Right cardiac atrium (tissue), 5 donors: ENCODE measurements at regions not wholly inside any gene's neighbourhood (a gene's known extent, or its start where the extent isn't known, plus 50 kb on each side); places are given as distances from the start of the nearest gene placed in this dataset.

ENCODE experiments used
- ATAC-seq, 2 donors: fragments of 200-7000 bp; cut with Tn5 transposase; one replicate each; pipeline versions ENCODE4 v1.8.0 to v1.9.1; 2020; ENCODE audit warnings: moderate library complexity in 2 of 2, mild to moderate bottlenecking in 1 of 2
- DNase-seq, 3 donors: peaks; one replicate each; pipeline ENCODE4 v3.0.0-alpha.2; 2020
- H3K27ac ChIP-seq: one replicate; pipeline ENCODE4 v1.5.1; 2013; ENCODE audit warnings: mild to moderate bottlenecking, low read length, control low read depth, moderate library complexity
- H3K27me3 ChIP-seq: one replicate; pipeline ENCODE4 v1.6.1; 2013; ENCODE audit not compliant: control insufficient read depth, insufficient read depth
- H3K4me1 ChIP-seq: one replicate; pipeline ENCODE4 v1.6.1; 2013; ENCODE audit warnings: low read length; ENCODE audit not compliant: control insufficient read depth, insufficient read depth
- H3K4me3 ChIP-seq: one replicate; pipeline ENCODE4 v1.5.1; 2013; ENCODE audit warnings: low read length, control low read depth
- H3K9me3 ChIP-seq: one replicate; pipeline ENCODE4 v1.6.1; 2013; ENCODE audit warnings: low read length; ENCODE audit not compliant: control insufficient read depth
- WGBS: extraction: QIAGEN DNeasy Blood & Tissue Kit; methylation state at CpG from one replicate; pipeline ENCODE4 v1.1.7; 2013; 5-methylcytosine and 5-hydroxymethylcytosine counted together
- intact Hi-C, 4 donors: fragments of 100-400 bp; cut with DNase I; formaldehyde crosslinking; loops; one replicate each; pipeline versions ENCODE4 v1.11.0 to v1.14.0; 2022 to 2023
- donor health status: healthy with polysubstance abuse.
- donor health status: DM: no; HTN: yes; CAD: no.
- donor health status: DM: no; HTN: no; CAD: no.
- donor health status: DM: no; HTN: yes; CAD: no; lungs with severe emphysema.
- donor health status: DM: yes; HTN: yes; CAD: no.

DNA sequence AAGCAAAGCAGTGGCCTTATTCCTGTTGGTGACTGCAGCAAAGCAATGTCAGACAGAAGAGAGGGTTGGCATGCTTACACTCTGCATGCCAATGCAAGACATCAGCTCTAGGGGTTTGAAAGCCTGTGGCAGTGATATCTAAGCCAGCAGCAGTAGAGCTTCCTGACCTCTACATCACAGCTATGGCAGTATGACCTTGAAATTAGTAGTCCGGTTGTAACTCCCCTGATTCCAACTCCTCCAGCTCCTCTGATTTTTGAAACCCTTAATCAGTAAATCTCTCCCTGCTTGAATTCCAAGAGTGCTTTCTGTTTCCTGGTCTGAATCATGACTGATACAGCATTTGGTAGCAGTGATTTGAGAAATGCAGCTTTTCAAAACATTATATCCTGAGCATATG lies 60.0 kb upstream of the LRP1B start:
- peak; percentile 78 to 88 for ATAC-seq
- H3K4me1 ChIP-seq: peaks cover 3% of the 10 kb centered on the region
- H3K27me3 ChIP-seq: no peaks in the 10 kb centered on the region
- no peak overlapping the region for H3K4me3 ChIP-seq
- 23% methylated on average over 1 of the region's 1 CpG for WGBS
- DNase-seq: no peak
- no peaks in the 10 kb centered on the region for H3K9me3 ChIP-seq
- intact Hi-C loops: no loop called here
- H3K27ac ChIP-seq: no peak overlapping the region

GRCh38 chr2:142189501-142189900 lies 58.7 kb upstream of the LRP1B start:
- DNase-seq: no peak
- intact Hi-C loops: no loop called here
- 87% methylated on average over 1 of the region's 1 CpG for WGBS
- ATAC-seq: no peak
- no peak overlapping the region for H3K27ac ChIP-seq
- peaks cover 3% of the 10 kb centered on the region for H3K4me1 ChIP-seq
- no peaks in the 10 kb centered on the region for H3K27me3 ChIP-seq
- H3K9me3 ChIP-seq: no peaks in the 10 kb centered on the region
- H3K4me3 ChIP-seq: no peak overlapping the region

- 97% methylated on average over 1 of the region's 1 CpG for WGBS
- intact Hi-C loops: no loop called here
Observed at GRCh38 chr2:142188562-142188961, 57.7 kb upstream of the LRP1B start.

GRCh38 chr2:142180820-142181533 lies 50.2 kb upstream of the LRP1B start:
- H3K4me3 ChIP-seq: no peak overlapping the region
- H3K27me3 ChIP-seq: no peaks in the 10 kb centered on the region
- no peaks in the 10 kb centered on the region for H3K9me3 ChIP-seq
- DNase-seq: peak; percentile 32 to 68 (median 62)
- H3K4me1 ChIP-seq: no peaks in the 10 kb centered on the region
- intact Hi-C loops: no loop called here
- H3K27ac ChIP-seq: no peak overlapping the region
- 39% methylated on average over 22 of the region's 22 CpGs for WGBS
- ATAC-seq: peak; percentile 64 to 73

More at GRCh38 chr2:142188562-142188961, 57.7 kb upstream of the LRP1B start:
- Histone ChIP-seq H3K27ac (no peak overlapping the region), H3K4me3 (no peak overlapping the region), H3K4me1 (peaks cover 3% of the 10 kb centered on the region), H3K27me3 (no peaks in the 10 kb centered on the region), H3K9me3 (no peaks in the 10 kb centered on the region)
- ATAC-seq (no peak), DNase-seq (no peak)
